Astrocyte (in vitro differentiated cells and primary cell): ENCODE measurements at regions not wholly inside any gene's neighbourhood (a gene's known extent, or its start where the extent isn't known, plus 50 kb on each side); places are given as distances from the start of the nearest gene placed in this dataset.

ENCODE experiments used
- DNase-seq: peaks from one replicate; pipeline ENCODE4 v3.0.0-alpha.2; 2010; ENCODE audit warnings: low read depth
- FAIRE-seq: peaks from 2 replicates; lab custom pipeline; 2011; peaks lifted over from hg19 to GRCh38; lab: Jason Lieb, UNC
- H2AFZ ChIP-seq: 2 replicates; pipeline ENCODE4 v1.6.0; 2012; ENCODE audit warnings: low read depth, low read length, inconsistent platforms
- H3K27ac ChIP-seq: 2 replicates; pipeline ENCODE4 v1.5.1; 2011; ENCODE audit warnings: low read depth, low read length, inconsistent platforms
- H3K27me3 ChIP-seq: 2 replicates; pipeline ENCODE4 v1.6.0; 2011; ENCODE audit warnings: low read length, inconsistent platforms; ENCODE audit not compliant: insufficient read depth
- H3K36me3 ChIP-seq: 2 replicates; pipeline ENCODE4 v1.5.1; 2011; ENCODE audit warnings: low read length, inconsistent platforms; ENCODE audit not compliant: insufficient read depth
- H3K4me1 ChIP-seq: 2 replicates; pipeline ENCODE4 v1.5.1; 2011; ENCODE audit warnings: low read length, inconsistent platforms; ENCODE audit not compliant: insufficient read depth
- H3K4me2 ChIP-seq: 2 replicates; pipeline ENCODE4 v1.6.0; 2012; ENCODE audit warnings: low read length, inconsistent platforms
- H3K4me3 ChIP-seq: 2 replicates; pipeline ENCODE4 v1.5.1; 2011; ENCODE audit warnings: low read depth, mild to moderate bottlenecking, low read length, inconsistent platforms; ENCODE audit not compliant: insufficient read depth
- H3K79me2 ChIP-seq: 2 replicates; pipeline ENCODE4 v1.6.0; 2012; ENCODE audit warnings: mild to moderate bottlenecking, low read length, inconsistent platforms; ENCODE audit not compliant: insufficient read depth
- H3K9ac ChIP-seq: 2 replicates; pipeline ENCODE4 v1.6.0; 2012; ENCODE audit warnings: mild to moderate bottlenecking, low read length, inconsistent platforms
- H3K9me3 ChIP-seq: 2 replicates; pipeline ENCODE4 v1.5.1; 2012; ENCODE audit warnings: low read depth, mild to moderate bottlenecking, low read length, inconsistent platforms; ENCODE audit not compliant: insufficient read depth
- H4K20me1 ChIP-seq: 2 replicates; pipeline ENCODE4 v1.6.0; 2012; ENCODE audit warnings: low read length, inconsistent platforms; ENCODE audit not compliant: insufficient read depth
- H3K27ac Mint-ChIP-seq: one replicate; pipeline ENCODE4 v1.8.0; 2021; ENCODE audit warnings: mild to moderate bottlenecking, mixed read lengths; ENCODE audit not compliant: unreplicated experiment
- H3K27me3 Mint-ChIP-seq: one replicate; pipeline ENCODE4 v1.8.0; 2021; ENCODE audit warnings: low read depth, mixed read lengths; ENCODE audit not compliant: unreplicated experiment
- H3K36me3 Mint-ChIP-seq: one replicate; pipeline ENCODE4 v1.8.0; 2021; ENCODE audit warnings: low read depth, mixed read lengths; ENCODE audit not compliant: unreplicated experiment
- H3K4me1 Mint-ChIP-seq: one replicate; pipeline ENCODE4 v1.8.0; 2021; ENCODE audit warnings: low read depth, mixed read lengths; ENCODE audit not compliant: unreplicated experiment
- H3K4me3 Mint-ChIP-seq: one replicate; pipeline ENCODE4 v1.8.0; 2021; ENCODE audit warnings: mild to moderate bottlenecking, moderate library complexity, mixed read lengths; ENCODE audit not compliant: unreplicated experiment
- H3K9me3 Mint-ChIP-seq: one replicate; pipeline ENCODE4 v1.8.0; 2021; ENCODE audit warnings: mild to moderate bottlenecking, mixed read lengths; ENCODE audit not compliant: unreplicated experiment
- EZH2 ChIP-seq: IDR thresholded peaks from 2 replicates; pipeline ENCODE4 v1.6.1; 2012; ENCODE audit warnings: mild to moderate bottlenecking, low read length, inconsistent platforms; ENCODE audit not compliant: insufficient read depth
- TF ChIP-seq, protein P1 (sequence below): IDR thresholded peaks from 2 replicates; pipeline ENCODE4 v1.5.1; 2011; ENCODE audit warnings: low read depth, mild to moderate bottlenecking, inconsistent platforms, low read length, moderate library complexity; ENCODE audit not compliant: insufficient read depth

DNA sequence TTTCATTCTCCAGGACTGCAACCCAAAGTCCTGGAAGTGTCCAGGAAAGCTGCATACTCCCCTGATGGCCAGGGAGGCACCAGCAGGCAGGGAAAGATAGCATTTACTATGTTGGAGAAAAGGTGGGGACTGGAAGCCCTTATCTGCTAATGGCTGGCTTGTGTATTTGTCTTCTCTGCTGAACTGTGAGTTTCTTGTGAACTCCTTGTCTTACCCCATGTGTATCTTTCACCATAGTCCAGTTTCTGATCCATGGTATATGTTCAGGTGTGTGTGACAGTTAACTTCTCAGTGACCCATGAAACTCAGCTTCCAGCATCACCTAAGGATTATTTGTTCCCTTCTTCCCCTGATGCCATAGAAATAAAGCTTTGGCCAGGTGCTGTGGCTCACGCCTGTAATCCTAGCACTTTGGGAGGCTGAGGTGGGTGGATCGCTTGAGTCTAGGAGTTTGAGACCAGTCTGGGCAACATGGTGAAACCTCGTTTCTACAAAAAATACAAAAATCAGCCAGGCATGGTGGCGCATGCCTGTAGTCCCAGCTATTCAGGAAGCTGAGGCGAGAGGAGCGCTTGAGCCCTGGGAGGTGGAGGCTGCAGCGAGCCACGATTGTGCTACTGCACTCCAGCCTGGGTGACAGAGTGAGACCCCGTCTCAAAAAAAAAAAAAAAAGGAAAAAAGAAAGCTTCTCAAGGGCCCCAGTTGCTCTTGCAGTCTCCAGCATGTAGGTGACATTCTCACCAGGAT, 112.8 kb upstream of the MAP4K3 start:
- Histone ChIP-seq H3K4me1 (peaks cover 18% of the 10 kb centered on the region), H3K9me3 (peaks cover 3% of the 10 kb centered on the region), H3K27me3 (no peaks in the 10 kb centered on the region), H2AFZ (no peak overlapping the region), H3K4me2 (no peak overlapping the region), H3K36me3 (no peaks in the 10 kb centered on the region), H3K79me2 (no peaks in the 10 kb centered on the region), H3K4me3 (no peak overlapping the region), H4K20me1 (no peaks in the 10 kb centered on the region), H3K27ac (no peak overlapping the region), H3K9ac (no peak overlapping the region)
- no peaks in the 10 kb centered on the region for H3K27me3 Mint-ChIP-seq
- DNase-seq (no peak), FAIRE-seq (no peak)
- peaks cover 6% of the 10 kb centered on the region for H3K36me3 Mint-ChIP-seq
- peaks cover 15% of the 10 kb centered on the region for H3K4me1 Mint-ChIP-seq
- no peak overlapping the region for H3K4me3 Mint-ChIP-seq
- TF ChIP-seq, protein P1, sequence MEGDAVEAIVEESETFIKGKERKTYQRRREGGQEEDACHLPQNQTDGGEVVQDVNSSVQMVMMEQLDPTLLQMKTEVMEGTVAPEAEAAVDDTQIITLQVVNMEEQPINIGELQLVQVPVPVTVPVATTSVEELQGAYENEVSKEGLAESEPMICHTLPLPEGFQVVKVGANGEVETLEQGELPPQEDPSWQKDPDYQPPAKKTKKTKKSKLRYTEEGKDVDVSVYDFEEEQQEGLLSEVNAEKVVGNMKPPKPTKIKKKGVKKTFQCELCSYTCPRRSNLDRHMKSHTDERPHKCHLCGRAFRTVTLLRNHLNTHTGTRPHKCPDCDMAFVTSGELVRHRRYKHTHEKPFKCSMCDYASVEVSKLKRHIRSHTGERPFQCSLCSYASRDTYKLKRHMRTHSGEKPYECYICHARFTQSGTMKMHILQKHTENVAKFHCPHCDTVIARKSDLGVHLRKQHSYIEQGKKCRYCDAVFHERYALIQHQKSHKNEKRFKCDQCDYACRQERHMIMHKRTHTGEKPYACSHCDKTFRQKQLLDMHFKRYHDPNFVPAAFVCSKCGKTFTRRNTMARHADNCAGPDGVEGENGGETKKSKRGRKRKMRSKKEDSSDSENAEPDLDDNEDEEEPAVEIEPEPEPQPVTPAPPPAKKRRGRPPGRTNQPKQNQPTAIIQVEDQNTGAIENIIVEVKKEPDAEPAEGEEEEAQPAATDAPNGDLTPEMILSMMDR = no peak
- TF ChIP-seq EZH2 = no peak
- H3K9me3 Mint-ChIP-seq = peaks cover 3% of the 10 kb centered on the region
- no peak overlapping the region for H3K27ac Mint-ChIP-seq

DNA sequence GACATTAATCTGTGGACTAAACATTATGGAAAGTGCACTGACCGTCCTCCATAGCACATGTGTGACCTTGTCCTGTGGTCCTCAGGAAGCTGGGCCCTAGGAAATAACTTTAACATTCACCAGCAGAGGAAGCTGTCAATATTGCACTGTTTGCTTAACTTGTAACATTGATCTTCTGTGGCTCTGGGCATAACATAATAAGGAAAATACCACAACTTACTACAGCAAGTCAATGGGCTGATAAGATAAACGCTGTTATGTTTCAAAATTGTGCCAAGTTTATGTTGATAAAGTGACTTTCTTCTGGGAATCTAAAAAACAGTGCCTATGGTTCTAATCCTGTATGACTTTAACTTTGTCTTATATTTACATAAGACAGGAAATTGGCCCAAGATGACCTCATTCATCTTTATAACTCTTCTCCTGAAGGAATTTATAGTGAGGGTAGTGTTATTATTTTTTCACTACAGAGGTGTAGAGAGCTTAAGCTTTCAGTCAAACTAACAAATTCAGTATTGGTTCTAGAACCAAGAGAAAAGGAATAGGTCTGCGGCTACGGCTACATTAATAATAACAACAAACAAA, 113.7 kb upstream of the MAP4K3 start:
- Mint-ChIP-seq H3K27ac (peak overlapping the region; percentile 35), H3K4me3 (no peak overlapping the region), H3K36me3 (peaks cover 6% of the 10 kb centered on the region), H3K4me1 (peaks cover 15% of the 10 kb centered on the region), H3K27me3 (no peaks in the 10 kb centered on the region), H3K9me3 (peaks cover 3% of the 10 kb centered on the region)
- H3K9me3 ChIP-seq = peaks cover 3% of the 10 kb centered on the region
- no peak overlapping the region for H3K27ac ChIP-seq
- FAIRE-seq (peak; percentile 54), DNase-seq (peak; percentile 61)
- no peaks in the 10 kb centered on the region for H3K79me2 ChIP-seq
- H3K9ac ChIP-seq = no peak overlapping the region
- no peaks in the 10 kb centered on the region for H3K27me3 ChIP-seq
- H2AFZ ChIP-seq = no peak overlapping the region
- no peaks in the 10 kb centered on the region for H4K20me1 ChIP-seq
- TF ChIP-seq, protein P1 = no peak
- TF ChIP-seq EZH2 = no peak
- peaks cover 18% of the 10 kb centered on the region for H3K4me1 ChIP-seq
- no peaks in the 10 kb centered on the region for H3K36me3 ChIP-seq
- no peak overlapping the region for H3K4me3 ChIP-seq
- peak overlapping the region; percentile 16 for H3K4me2 ChIP-seq

DNA sequence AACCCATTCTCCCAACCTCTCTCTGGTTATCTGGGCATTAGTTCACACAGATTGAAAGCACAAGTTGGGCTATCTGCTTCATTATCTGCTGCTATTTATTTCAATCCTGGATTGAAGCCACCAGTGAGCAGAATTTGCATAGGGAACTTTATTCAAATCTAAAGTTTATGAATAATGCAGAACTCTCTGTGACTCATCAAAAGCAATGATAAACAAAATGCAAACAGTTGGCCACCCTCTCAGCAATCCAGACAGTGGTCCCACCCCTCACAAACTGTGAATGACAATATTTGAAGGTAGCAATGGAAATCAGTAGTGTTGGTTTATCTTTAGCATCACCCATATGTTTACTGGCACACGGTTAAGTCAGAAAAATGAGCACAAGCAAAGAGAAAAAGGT, 106.8 kb upstream of the TMEM178A start:
- Histone ChIP-seq H2AFZ (no peak overlapping the region), H3K4me3 (no peak overlapping the region), H3K9me3 (no peaks in the 10 kb centered on the region), H3K36me3 (no peaks in the 10 kb centered on the region), H3K27ac (no peak overlapping the region), H3K79me2 (no peaks in the 10 kb centered on the region), H3K4me2 (no peak overlapping the region), H4K20me1 (no peaks in the 10 kb centered on the region), H3K9ac (no peak overlapping the region), H3K4me1 (no peaks in the 10 kb centered on the region), H3K27me3 (no peaks in the 10 kb centered on the region)
- Mint-ChIP-seq H3K9me3 (peaks cover 20% of the 10 kb centered on the region), H3K4me3 (no peak overlapping the region), H3K4me1 (no peaks in the 10 kb centered on the region), H3K27me3 (no peaks in the 10 kb centered on the region), H3K27ac (no peak overlapping the region), H3K36me3 (peaks cover 7% of the 10 kb centered on the region)
- no peak for DNase-seq
- no peak for FAIRE-seq
- TF ChIP-seq, protein P1 = no peak
- no peak for TF ChIP-seq EZH2
